Thyroid gland (tissue), 4 donors: ENCODE measurements at regions not wholly inside any gene's neighbourhood (a gene's known extent, or its start where the extent isn't known, plus 50 kb on each side); places are given as distances from the start of the nearest gene placed in this dataset.

ENCODE experiments used
- CTCF ChIP-seq, 6 experiments: fragments of 200-600 bp in 3 of 6; fragments of 450-650 bp in 3 of 6; sonication (generic) in 3 of 6; IDR thresholded peaks; one replicate each; pipeline ENCODE4 v1.5.1; 2016 to 2019; ENCODE audit warnings: antibody characterized with exemption in 6 of 6, mild to moderate bottlenecking in 2 of 6, inconsistent platforms in 1 of 6, moderate library complexity in 1 of 6
- POLR2A ChIP-seq, 2 donors: fragments of 450-650 bp; IDR thresholded peaks; one replicate each; pipeline ENCODE4 v1.6.1; 2017; ENCODE audit warnings: antibody characterized with exemption in 2 of 2, mild to moderate bottlenecking in 2 of 2, moderate library complexity in 1 of 2

DNA sequence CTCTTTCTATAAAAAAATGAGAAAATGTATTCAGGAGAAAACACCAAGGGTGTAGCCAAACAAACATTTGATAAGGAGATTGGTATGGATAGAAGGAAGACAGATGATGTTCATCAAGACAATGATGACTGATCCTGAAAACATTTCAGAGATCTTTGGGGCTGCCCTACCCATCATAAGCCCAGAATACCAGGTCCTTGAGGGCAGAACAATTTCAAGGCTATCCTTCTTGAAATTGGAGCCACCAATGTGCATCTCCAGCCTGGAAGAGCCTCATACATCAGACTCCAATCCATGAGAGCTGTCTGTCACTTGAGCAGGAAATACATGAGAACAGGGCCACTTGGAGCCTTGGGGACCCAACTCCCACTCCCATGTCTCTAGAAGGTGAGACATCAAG, 89.5 kb upstream of the ANKRD28 start:
- TF ChIP-seq POLR2A (IDR thresholded peaks at IDR 0.05) (no peak), CTCF (IDR thresholded peaks at IDR 0.05) (no peak)
